HFFc6 (cell line): ENCODE measurements at regions not wholly inside any gene's neighbourhood (a gene's known extent, or its start where the extent isn't known, plus 50 kb on each side); places are given as distances from the start of the nearest gene placed in this dataset.

Experiments
- DNase-seq: peaks from one replicate; pipeline ENCODE4 v3.0.0-alpha.2; 2018
- H3K27ac Mint-ChIP-seq: 2 replicates; pipeline ENCODE4 v1.8.0; 2020; ENCODE audit warnings: mild to moderate bottlenecking, mixed read lengths
- H3K27me3 Mint-ChIP-seq: 2 replicates; pipeline ENCODE4 v1.8.0; 2021; ENCODE audit warnings: mild to moderate bottlenecking, moderate library complexity, mixed read lengths; ENCODE audit not compliant: insufficient read depth
- H3K36me3 Mint-ChIP-seq: 2 replicates; pipeline ENCODE4 v1.8.0; 2021; ENCODE audit warnings: low read depth, mixed read lengths
- H3K4me1 Mint-ChIP-seq: 2 replicates; pipeline ENCODE4 v1.8.0; 2020; ENCODE audit warnings: low read depth, mixed read lengths
- H3K4me3 Mint-ChIP-seq: 2 replicates; pipeline ENCODE4 v1.8.0; 2020; ENCODE audit warnings: mild to moderate bottlenecking, moderate library complexity, mixed read lengths
- H3K9me3 Mint-ChIP-seq: 2 replicates; pipeline ENCODE4 v1.8.0; 2020; ENCODE audit warnings: mild to moderate bottlenecking, mixed read lengths
- CTCF ChIP-seq: fragments of 200-600 bp; sonication (generic); IDR thresholded peaks from 2 replicates; pipeline ENCODE4 v1.5.0; 2021; ENCODE audit warnings: antibody characterized with exemption, mild to moderate bottlenecking

DNA sequence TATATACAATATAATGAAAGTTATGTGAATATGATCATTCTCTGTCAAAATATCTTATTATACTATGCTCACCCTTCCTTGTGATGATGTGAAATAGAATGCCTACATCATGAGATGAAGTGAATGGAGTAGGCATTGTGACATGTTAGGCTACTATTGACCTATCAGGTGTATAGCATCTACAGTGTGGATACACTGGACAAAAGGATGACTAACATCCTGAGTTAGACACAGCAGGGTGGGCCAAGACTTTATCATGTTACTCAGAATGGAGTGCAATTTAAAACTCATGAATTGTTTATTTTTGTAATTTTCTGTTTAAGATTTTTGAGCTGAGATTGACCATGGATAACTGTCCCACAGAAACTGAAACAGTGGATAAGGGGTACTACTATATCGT, 53.4 kb upstream of the NAV3 start:
- no peak for TF ChIP-seq CTCF
- Mint-ChIP-seq H3K36me3 (no peaks in the 10 kb centered on the region), H3K27me3 (peaks cover 2% of the 10 kb centered on the region; the same call in 1 of the 2 replicates), H3K4me1 (no peaks in the 10 kb centered on the region), H3K27ac (no peak overlapping the region), H3K9me3 (no peaks in the 10 kb centered on the region), H3K4me3 (no peak overlapping the region)
- DNase-seq: no peak

DNA sequence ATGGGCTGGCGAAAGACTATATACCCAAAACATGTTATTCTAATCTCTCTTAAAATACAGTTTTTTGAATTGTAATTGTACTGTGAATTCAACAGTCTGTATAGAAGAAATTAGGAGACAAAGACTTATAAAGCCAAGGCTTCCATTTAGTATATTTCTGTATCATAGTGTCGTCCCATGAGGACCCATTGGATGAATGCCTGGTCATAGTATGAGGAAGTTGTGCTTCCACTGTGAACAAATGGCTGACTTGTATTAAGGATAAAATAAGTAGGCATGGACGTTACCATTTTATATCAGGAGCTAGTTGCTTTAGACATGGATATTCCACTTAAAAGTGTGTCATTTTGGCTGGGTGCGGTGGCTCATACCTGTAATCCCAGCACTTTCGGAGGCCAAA, 55.9 kb upstream of the NAV3 start:
- no peaks in the 10 kb centered on the region for H3K27me3 Mint-ChIP-seq
- no peaks in the 10 kb centered on the region for H3K36me3 Mint-ChIP-seq
- no peaks in the 10 kb centered on the region for H3K4me1 Mint-ChIP-seq
- DNase-seq: no peak
- TF ChIP-seq CTCF: no peak
- no peaks in the 10 kb centered on the region for H3K9me3 Mint-ChIP-seq
- no peak overlapping the region for H3K27ac Mint-ChIP-seq
- H3K4me3 Mint-ChIP-seq: no peak overlapping the region

DNA sequence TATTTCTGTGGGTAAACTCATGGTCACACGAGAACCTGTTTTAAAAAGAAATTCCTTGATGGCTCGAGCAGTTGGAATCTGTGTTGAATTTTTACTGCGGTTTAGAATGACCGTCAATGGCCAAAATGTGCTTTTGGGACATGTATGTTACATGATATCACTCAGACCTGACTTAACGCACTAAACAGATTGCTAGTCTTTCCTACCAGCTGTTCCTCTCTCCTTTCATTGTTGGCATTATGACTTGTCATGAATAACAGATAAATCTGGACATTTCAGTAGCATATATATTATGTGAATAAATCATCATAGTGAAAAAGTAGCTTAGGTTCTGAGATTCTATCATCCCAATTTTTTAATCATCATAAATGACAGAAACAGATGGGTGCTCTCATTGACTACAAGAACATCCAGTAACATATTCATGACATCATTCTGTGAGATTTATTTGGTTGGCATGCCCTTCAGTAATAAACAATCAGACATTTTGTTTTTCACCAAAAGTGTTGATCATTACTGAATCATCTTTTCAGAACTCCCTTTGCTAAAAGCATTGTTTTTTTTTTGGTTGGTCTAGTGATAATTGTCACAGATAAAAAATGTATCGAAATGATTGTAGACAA, 57.9 kb upstream of the NAV3 start:
- H3K27ac Mint-ChIP-seq: no peak overlapping the region
- H3K9me3 Mint-ChIP-seq: peaks cover 5% of the 10 kb centered on the region
- no peak for DNase-seq
- no peaks in the 10 kb centered on the region for H3K4me1 Mint-ChIP-seq
- H3K27me3 Mint-ChIP-seq: no peaks in the 10 kb centered on the region
- no peak for TF ChIP-seq CTCF
- no peaks in the 10 kb centered on the region for H3K36me3 Mint-ChIP-seq
- no peak overlapping the region for H3K4me3 Mint-ChIP-seq

DNA sequence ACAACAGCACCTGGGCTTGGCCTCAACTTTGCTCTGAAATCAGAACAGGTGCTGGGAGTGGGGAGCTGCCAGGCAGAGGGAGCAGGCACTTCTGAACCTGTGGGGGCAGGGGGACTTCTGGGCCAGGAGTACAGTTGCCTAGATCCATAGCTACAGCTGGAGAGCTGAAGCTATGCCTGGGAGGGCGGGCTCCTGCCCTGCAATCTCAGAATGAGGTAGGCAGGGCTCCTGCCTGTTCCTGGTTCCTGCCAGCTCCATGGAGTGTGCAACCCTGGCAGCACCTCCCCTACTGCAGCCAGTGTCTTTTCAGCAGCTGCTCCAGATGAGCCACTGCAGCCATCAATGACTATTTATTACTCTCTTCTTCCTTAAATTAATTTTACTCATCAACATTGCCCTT, 62.1 kb upstream of the NAV3 start:
- Mint-ChIP-seq H3K36me3 (no peaks in the 10 kb centered on the region), H3K4me1 (no peaks in the 10 kb centered on the region), H3K9me3 (peaks cover 5% of the 10 kb centered on the region), H3K27ac (no peak overlapping the region), H3K4me3 (no peak overlapping the region), H3K27me3 (no peaks in the 10 kb centered on the region)
- no peak for TF ChIP-seq CTCF
- no peak for DNase-seq

- H3K4me1 Mint-ChIP-seq: no peaks in the 10 kb centered on the region
- H3K27ac Mint-ChIP-seq: no peak overlapping the region
- no peak for TF ChIP-seq CTCF
- H3K4me3 Mint-ChIP-seq: no peak overlapping the region
- H3K9me3 Mint-ChIP-seq: peaks cover 5% of the 10 kb centered on the region
- no peaks in the 10 kb centered on the region for H3K27me3 Mint-ChIP-seq
- no peak for DNase-seq
- H3K36me3 Mint-ChIP-seq: no peaks in the 10 kb centered on the region
Observed at GRCh38 chr12:77767756-77768343, 62.8 kb upstream of the NAV3 start.
